ENCODE measurements at regions not wholly inside any gene's neighbourhood (a gene's known extent, or its start where the extent isn't known, plus 50 kb on each side); places are given as distances from the start of the nearest gene placed in this dataset.
A peak's percentile ranks its signal among the peaks of the same experiment; 100 is the strongest.

DNA sequence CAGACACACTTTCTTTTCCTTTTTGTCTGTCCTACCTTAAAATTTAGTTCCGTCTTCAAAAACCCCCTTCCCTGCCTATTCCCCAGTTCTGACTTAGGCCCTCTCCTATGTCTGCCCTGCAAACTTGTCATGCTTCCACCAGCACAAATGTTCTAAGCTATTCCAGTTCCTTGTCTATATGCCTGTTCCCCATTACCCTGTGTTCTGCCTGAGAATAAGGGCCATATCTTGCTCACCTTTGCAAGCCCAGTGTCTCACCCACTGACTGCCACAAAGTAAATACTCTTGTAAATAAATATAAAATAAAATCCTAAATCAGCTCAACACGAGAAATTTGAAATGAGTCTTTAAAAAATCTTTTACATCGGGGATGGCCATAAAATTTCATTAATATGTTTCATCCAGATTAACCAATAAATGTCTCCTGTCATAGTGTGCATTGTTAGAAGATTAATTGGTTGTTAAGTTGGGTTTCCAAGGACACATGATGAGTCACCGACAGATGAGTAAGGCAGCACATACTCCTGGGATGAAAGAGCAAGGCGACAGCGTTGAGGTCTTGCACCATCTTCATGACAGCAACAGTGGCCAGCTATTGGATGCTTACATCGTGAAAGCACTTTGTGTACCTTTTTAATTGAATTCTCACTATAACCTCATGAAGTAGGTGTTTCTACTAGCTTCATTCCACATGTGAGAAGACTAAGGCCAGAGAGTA lies 92.6 kb upstream of the NGF start:
- peak; percentile 90 for DNase-seq (ENCODE audit: low read depth)
- TF ChIP-seq, protein P1, sequence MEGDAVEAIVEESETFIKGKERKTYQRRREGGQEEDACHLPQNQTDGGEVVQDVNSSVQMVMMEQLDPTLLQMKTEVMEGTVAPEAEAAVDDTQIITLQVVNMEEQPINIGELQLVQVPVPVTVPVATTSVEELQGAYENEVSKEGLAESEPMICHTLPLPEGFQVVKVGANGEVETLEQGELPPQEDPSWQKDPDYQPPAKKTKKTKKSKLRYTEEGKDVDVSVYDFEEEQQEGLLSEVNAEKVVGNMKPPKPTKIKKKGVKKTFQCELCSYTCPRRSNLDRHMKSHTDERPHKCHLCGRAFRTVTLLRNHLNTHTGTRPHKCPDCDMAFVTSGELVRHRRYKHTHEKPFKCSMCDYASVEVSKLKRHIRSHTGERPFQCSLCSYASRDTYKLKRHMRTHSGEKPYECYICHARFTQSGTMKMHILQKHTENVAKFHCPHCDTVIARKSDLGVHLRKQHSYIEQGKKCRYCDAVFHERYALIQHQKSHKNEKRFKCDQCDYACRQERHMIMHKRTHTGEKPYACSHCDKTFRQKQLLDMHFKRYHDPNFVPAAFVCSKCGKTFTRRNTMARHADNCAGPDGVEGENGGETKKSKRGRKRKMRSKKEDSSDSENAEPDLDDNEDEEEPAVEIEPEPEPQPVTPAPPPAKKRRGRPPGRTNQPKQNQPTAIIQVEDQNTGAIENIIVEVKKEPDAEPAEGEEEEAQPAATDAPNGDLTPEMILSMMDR (conservative IDR thresholded peaks at IDR 0.05; ENCODE audit: low read depth, low read length) = no peak
- no peak overlapping the region for H3K4me3 ChIP-seq (ENCODE audit: low read depth, low read length)

DNA sequence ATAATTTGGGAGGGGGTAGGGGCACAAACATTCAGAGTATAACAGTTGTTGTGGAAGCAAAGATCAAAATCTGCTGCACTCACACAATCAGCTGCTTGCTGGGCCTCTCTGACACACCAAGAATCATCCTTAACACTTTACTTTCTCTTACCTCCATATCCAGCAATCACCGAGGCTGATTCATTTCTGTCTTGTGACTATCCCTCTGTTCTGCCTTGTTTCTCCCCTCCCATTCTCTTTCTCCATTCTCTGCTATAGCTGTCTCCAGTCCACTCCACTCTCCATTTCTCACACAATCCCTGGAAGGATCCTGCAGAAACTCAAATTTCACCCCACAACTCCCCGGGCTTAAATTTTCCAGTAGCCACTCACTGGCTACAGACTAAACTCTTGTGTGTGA lies 91.8 kb upstream of the NGF start:
- H3K4me3 ChIP-seq (ENCODE audit: low read depth, low read length) = no peak overlapping the region
- no peak for DNase-seq (ENCODE audit: low read depth)
- TF ChIP-seq, protein P1 (conservative IDR thresholded peaks at IDR 0.05; ENCODE audit: low read depth, low read length) = no peak

DNA sequence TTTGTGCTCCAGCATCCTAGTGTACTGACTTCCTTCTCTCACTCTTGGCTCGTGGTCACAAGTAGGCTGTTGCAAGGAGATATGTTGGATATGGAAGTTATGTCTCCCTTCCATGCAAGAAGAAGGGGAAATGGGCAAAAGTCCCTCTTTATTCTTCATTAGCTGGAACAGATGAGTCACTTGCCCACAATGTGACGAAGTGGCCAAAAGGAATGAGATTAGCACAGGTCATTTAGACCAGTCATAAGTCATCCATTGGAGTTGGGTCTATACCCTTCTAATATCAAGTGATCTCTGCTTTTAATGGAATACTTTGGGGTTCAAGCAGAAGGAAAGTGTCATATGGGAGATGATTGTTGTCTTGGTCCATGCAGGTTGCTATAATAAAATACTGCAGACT lies 91.2 kb upstream of the NGF start:
- TF ChIP-seq, protein P1 (conservative IDR thresholded peaks at IDR 0.05; ENCODE audit: low read depth, low read length) = no peak
- no peak for DNase-seq (ENCODE audit: low read depth)
- no peak overlapping the region for H3K4me3 ChIP-seq (ENCODE audit: low read depth, low read length)

DNA sequence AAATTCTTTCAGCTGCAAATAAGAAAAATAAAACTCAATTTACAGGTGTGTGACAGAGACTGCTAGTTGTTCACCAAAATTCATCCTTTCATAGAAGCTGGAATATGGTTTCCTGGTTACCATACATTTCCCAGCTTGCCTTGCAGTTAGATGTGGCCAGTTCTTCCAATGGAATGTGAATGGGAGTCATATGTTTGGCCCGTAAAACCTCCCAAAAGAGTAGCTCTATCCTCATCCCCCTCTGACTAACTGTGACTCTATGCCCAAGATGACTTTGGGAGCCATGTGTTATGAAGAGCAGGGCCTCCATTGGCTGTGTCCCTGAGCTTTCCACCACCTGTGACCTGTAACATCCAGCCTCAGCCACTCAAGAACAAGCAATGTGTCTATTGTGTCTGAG lies 90.6 kb upstream of the NGF start:
- TF ChIP-seq, protein P1 (conservative IDR thresholded peaks at IDR 0.05; ENCODE audit: low read depth, low read length) = no peak
- DNase-seq (ENCODE audit: low read depth) = no peak
- no peak overlapping the region for H3K4me3 ChIP-seq (ENCODE audit: low read depth, low read length)

DNA sequence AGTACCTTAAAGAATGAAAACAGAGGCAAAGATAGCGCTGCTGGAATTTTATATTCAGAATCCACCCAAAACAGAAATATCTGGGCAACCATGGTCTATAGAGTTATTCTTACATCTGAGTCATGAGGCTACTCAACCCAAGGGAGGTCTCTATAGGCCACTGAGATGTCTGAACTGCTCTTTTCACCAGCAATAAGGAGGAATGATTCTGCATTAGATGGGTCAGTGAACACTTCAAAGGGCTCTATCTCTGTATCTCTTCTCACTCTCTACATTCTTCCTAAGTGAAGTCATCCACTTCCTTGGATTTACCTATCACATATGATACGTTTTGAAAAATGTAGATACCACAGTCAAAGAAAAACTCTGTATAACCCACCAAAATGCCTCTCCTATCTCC lies 90.2 kb upstream of the NGF start:
- no peak for DNase-seq (ENCODE audit: low read depth)
- no peak overlapping the region for H3K4me3 ChIP-seq (ENCODE audit: low read depth, low read length)
- TF ChIP-seq, protein P1 (conservative IDR thresholded peaks at IDR 0.05; ENCODE audit: low read depth, low read length) = no peak

DNA sequence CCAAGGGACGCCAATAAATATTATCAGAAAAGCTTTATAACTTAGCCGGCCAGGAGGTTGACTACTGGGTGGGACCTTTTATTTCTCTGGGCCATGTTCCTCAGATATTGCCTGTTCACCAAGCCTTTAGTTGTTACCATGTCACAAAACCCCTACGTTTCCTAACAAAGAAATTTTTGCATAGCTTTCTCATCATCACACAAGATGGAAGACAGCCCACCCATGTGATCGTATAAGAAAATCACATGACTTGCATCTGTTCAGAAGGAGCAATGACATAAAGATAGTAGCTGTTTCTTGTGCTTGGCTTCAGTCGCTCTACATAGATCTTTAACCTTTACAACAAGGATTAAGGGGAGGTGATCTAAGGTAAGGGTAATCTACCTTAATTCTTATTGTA lies 88.9 kb upstream of the NGF start:
- DNase-seq (ENCODE audit: low read depth) = no peak
- TF ChIP-seq, protein P1 (conservative IDR thresholded peaks at IDR 0.05; ENCODE audit: low read depth, low read length) = no peak
- H3K4me3 ChIP-seq (ENCODE audit: low read depth, low read length) = no peak overlapping the region

DNA sequence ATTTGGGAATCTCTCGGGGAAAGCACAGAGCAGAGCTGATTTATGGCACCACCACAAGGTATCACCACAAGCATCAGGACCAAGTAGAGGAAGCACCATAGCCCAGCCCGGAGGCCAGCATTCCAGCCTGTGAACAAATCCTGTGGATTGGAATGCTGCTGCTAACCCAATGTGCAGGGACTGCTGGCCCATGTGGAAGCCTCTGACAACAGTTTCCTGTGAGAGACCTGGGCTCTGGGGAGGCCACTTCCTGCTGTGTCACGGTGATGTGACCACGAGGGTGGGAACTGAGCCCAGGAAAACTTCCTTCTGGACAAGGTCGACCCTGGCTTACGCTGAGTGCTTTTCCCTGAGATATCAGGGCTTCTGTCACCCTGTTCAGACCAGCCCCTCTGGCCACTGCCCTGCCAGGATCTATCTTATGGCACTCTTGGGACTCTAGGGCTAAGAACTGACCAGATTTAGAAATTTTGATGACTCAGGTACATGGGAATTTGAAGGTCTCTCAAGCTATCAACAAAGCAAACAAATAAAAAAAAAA lies 88.3 kb upstream of the NGF start:
- TF ChIP-seq, protein P1 (conservative IDR thresholded peaks at IDR 0.05; ENCODE audit: low read depth, low read length) = no peak
- peak; percentile 66 for DNase-seq (ENCODE audit: low read depth)
- H3K4me3 ChIP-seq (ENCODE audit: low read depth, low read length) = no peak overlapping the region

Measured in choroid plexus epithelial cell (primary cell).